MM.1S (cell line): ENCODE measurements at regions not wholly inside any gene's neighbourhood (a gene's known extent, or its start where the extent isn't known, plus 50 kb on each side); places are given as distances from the start of the nearest gene placed in this dataset.

Source experiments
- DNase-seq: peaks from one replicate; pipeline ENCODE4 v3.0.0-alpha.2; 2015
- H2AFZ ChIP-seq: fragments of 300-600 bp; sonication (generic); 2 replicates; pipeline ENCODE4 v1.6.0; 2016; ENCODE audit warnings: antibody characterized with exemption, low read length
- H3F3A ChIP-seq: fragments of 300-600 bp; sonication (generic); 2 replicates; pipeline ENCODE4 v1.6.1; 2016; ENCODE audit warnings: mild to moderate bottlenecking, antibody characterized with exemption, low read length, moderate library complexity, mixed read lengths; ENCODE audit not compliant: insufficient read depth
- H3K27ac ChIP-seq: fragments of 300-600 bp; sonication (generic); 2 replicates; pipeline ENCODE4 v1.5.1; 2016; ENCODE audit warnings: mild to moderate bottlenecking, low read length
- H3K27me3 ChIP-seq: fragments of 300-600 bp; sonication (generic); replicated peaks from 2 replicates; pipeline ENCODE4 v1.6.0; 2016; ENCODE audit warnings: low read length; ENCODE audit not compliant: insufficient read depth
- H3K36me3 ChIP-seq: fragments of 300-600 bp; sonication (generic); replicated peaks from 2 replicates; pipeline ENCODE4 v1.6.1; 2016; ENCODE audit warnings: mild to moderate bottlenecking, low read length, mixed read lengths; ENCODE audit not compliant: insufficient read depth
- H3K4me1 ChIP-seq: fragments of 300-600 bp; sonication (generic); 2 replicates; pipeline ENCODE4 v1.6.1; 2016; ENCODE audit warnings: low read length, mixed read lengths
- H3K4me2 ChIP-seq: fragments of 300-600 bp; sonication (generic); 2 replicates; pipeline ENCODE4 v1.6.0; 2016; ENCODE audit warnings: low read depth, low read length
- H3K4me3 ChIP-seq: fragments of 300-600 bp; sonication (generic); 2 replicates; pipeline ENCODE4 v1.5.1; 2016; ENCODE audit warnings: low read length, mixed read lengths
- H3K79me2 ChIP-seq: fragments of 300-600 bp; sonication (generic); 2 replicates; pipeline ENCODE4 v1.6.1; 2016; ENCODE audit warnings: mixed run types, low read length, mixed read lengths
- H3K9ac ChIP-seq: fragments of 300-600 bp; sonication (generic); 2 replicates; pipeline ENCODE4 v1.6.1; 2016; ENCODE audit warnings: low read length, mixed read lengths
- H3K9me2 ChIP-seq: fragments of 300-600 bp; sonication (generic); replicated peaks from 2 replicates; pipeline ENCODE4 v1.6.1; 2016; ENCODE audit warnings: mild to moderate bottlenecking, low read length, mixed read lengths; ENCODE audit not compliant: insufficient read depth
- H3K9me3 ChIP-seq: fragments of 300-600 bp; sonication (generic); replicated peaks from 2 replicates; pipeline ENCODE4 v1.6.1; 2016; ENCODE audit warnings: mild to moderate bottlenecking, low read length, mixed read lengths; ENCODE audit not compliant: insufficient read depth
- H4K20me1 ChIP-seq: fragments of 300-600 bp; sonication (generic); 2 replicates; pipeline ENCODE4 v1.6.1; 2016; ENCODE audit warnings: mild to moderate bottlenecking, low read length, moderate library complexity, mixed read lengths; ENCODE audit not compliant: insufficient read depth
- EZH2 ChIP-seq: fragments of 300-600 bp; sonication (generic); optimal IDR thresholded peaks from 2 replicates; pipeline ENCODE3; 2017; ENCODE audit warnings: low read depth, mild to moderate bottlenecking, antibody characterized with exemption, low read length, mixed read lengths
- EZH2phosphoT487 ChIP-seq: fragments of 300-600 bp; sonication (generic); IDR thresholded peaks from 2 replicates; pipeline ENCODE4 v1.6.1; 2018; ENCODE audit warnings: antibody characterized with exemption, low read length
- TF ChIP-seq, protein P1 (sequence below): fragments of 300-600 bp; sonication (generic); IDR thresholded peaks from 2 replicates; pipeline ENCODE4 v1.5.1; 2016; ENCODE audit warnings: antibody characterized with exemption, low read length, mixed read lengths

DNA sequence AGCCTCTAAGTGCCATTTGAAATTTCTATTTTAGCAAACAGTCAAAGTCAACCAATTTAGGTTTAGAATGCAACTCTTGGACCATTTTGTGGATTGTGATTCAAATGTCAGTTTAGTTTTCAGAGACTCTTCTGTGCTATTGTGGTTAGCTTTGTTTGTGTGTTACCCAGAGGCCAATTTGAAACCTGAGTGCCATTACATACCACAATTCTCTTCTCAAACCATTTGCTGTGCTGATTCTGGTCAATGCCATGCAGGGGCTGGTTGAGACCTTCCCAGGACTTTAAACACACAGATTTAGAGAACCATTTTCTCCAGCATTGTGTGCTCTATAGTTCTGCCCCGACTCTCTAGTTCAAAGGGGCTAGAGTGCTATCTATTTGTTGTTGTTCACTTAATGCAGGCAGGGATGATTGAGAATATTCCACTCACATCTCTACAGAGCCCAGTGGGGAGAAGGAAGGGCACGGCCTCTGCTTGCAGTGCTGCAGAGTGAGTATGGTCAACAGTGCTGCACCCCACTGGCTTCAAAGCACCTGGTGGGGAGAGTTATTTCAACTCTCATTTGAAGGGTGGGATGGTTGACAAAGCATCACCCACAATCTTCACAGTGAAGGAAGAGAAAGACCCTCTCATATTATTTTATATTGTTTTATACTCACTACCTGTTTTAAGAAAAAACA lies 738.2 kb downstream of the COL12A1 start:
- H3K27me3 ChIP-seq: no peaks in the 10 kb centered on the region
- no peak overlapping the region for H3K27ac ChIP-seq
- H3K4me3 ChIP-seq: no peak overlapping the region
- no peak overlapping the region for H2AFZ ChIP-seq
- no peaks in the 10 kb centered on the region for H3K9me2 ChIP-seq
- H3K36me3 ChIP-seq: no peaks in the 10 kb centered on the region
- no peaks in the 10 kb centered on the region for H3K79me2 ChIP-seq
- H4K20me1 ChIP-seq: no peaks in the 10 kb centered on the region
- no peaks in the 10 kb centered on the region for H3K4me1 ChIP-seq
- no peaks in the 10 kb centered on the region for H3F3A ChIP-seq
- H3K4me2 ChIP-seq: no peak overlapping the region
- no peak overlapping the region for H3K9ac ChIP-seq
- no peak for DNase-seq
- TF ChIP-seq EZH2phosphoT487: no peak
- H3K9me3 ChIP-seq: no peaks in the 10 kb centered on the region

GRCh38 chr6:74466572-74466971 lies 739.3 kb downstream of the COL12A1 start:
- H3K4me2 ChIP-seq: no peak overlapping the region
- no peaks in the 10 kb centered on the region for H3K36me3 ChIP-seq
- no peaks in the 10 kb centered on the region for H3K4me1 ChIP-seq
- no peaks in the 10 kb centered on the region for H3F3A ChIP-seq
- H3K27ac ChIP-seq: no peak overlapping the region
- H4K20me1 ChIP-seq: no peaks in the 10 kb centered on the region
- DNase-seq: no peak
- no peaks in the 10 kb centered on the region for H3K9me3 ChIP-seq
- H3K79me2 ChIP-seq: no peaks in the 10 kb centered on the region
- H3K27me3 ChIP-seq: no peaks in the 10 kb centered on the region
- H3K9me2 ChIP-seq: no peaks in the 10 kb centered on the region
- TF ChIP-seq, protein P1, sequence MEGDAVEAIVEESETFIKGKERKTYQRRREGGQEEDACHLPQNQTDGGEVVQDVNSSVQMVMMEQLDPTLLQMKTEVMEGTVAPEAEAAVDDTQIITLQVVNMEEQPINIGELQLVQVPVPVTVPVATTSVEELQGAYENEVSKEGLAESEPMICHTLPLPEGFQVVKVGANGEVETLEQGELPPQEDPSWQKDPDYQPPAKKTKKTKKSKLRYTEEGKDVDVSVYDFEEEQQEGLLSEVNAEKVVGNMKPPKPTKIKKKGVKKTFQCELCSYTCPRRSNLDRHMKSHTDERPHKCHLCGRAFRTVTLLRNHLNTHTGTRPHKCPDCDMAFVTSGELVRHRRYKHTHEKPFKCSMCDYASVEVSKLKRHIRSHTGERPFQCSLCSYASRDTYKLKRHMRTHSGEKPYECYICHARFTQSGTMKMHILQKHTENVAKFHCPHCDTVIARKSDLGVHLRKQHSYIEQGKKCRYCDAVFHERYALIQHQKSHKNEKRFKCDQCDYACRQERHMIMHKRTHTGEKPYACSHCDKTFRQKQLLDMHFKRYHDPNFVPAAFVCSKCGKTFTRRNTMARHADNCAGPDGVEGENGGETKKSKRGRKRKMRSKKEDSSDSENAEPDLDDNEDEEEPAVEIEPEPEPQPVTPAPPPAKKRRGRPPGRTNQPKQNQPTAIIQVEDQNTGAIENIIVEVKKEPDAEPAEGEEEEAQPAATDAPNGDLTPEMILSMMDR: no peak
- TF ChIP-seq EZH2 (no peak), EZH2phosphoT487 (no peak)
- no peak overlapping the region for H3K4me3 ChIP-seq
- no peak overlapping the region for H3K9ac ChIP-seq
- H2AFZ ChIP-seq: no peak overlapping the region

GRCh38 chr6:74459260-74459659 lies 746.6 kb downstream of the COL12A1 start:
- no peaks in the 10 kb centered on the region for H3F3A ChIP-seq
- H3K4me2 ChIP-seq: no peak overlapping the region
- no peak overlapping the region for H2AFZ ChIP-seq
- no peak for DNase-seq
- no peak for TF ChIP-seq EZH2
- TF ChIP-seq, protein P1: no peak
- TF ChIP-seq EZH2phosphoT487: no peak
- H3K27ac ChIP-seq: no peak overlapping the region
- H3K9ac ChIP-seq: no peak overlapping the region
- no peaks in the 10 kb centered on the region for H3K9me2 ChIP-seq
- H3K4me3 ChIP-seq: no peak overlapping the region
- H4K20me1 ChIP-seq: no peaks in the 10 kb centered on the region
- H3K36me3 ChIP-seq: no peaks in the 10 kb centered on the region
- H3K9me3 ChIP-seq: no peaks in the 10 kb centered on the region
- H3K79me2 ChIP-seq: no peaks in the 10 kb centered on the region
- no peaks in the 10 kb centered on the region for H3K4me1 ChIP-seq
- no peaks in the 10 kb centered on the region for H3K27me3 ChIP-seq

- Histone ChIP-seq H3K27me3 (no peaks in the 10 kb centered on the region), H3K4me2 (no peak overlapping the region), H3K9me3 (no peaks in the 10 kb centered on the region), H3F3A (no peaks in the 10 kb centered on the region), H3K4me3 (no peak overlapping the region), H4K20me1 (no peaks in the 10 kb centered on the region), H3K9ac (no peak overlapping the region), H3K9me2 (no peaks in the 10 kb centered on the region), H3K79me2 (no peaks in the 10 kb centered on the region), H2AFZ (no peak overlapping the region), H3K27ac (no peak overlapping the region), H3K4me1 (no peaks in the 10 kb centered on the region), H3K36me3 (no peaks in the 10 kb centered on the region)
- TF ChIP-seq, protein P1: no peak
- TF ChIP-seq EZH2phosphoT487 (no peak), EZH2 (no peak)
- no peak for DNase-seq
Measured at GRCh38 chr6:74458536-74458935, 747.3 kb downstream of the COL12A1 start.
